Hematopoietic multipotent progenitor cell treated with erythropoietin and hydrocortisone succinate and interleukin-3 and kit ligand, for 4 days (in vitro differentiated cells): ENCODE measurements at regions not wholly inside any gene's neighbourhood (a gene's known extent, or its start where the extent isn't known, plus 50 kb on each side); places are given as distances from the start of the nearest gene placed in this dataset.
A peak's percentile ranks its signal among the peaks of the same experiment; 100 is the strongest.

Experiments used
- DNase-seq: peaks from one replicate; pipeline ENCODE4 v3.0.0-alpha.2; 2015

- DNase-seq = no peak
Observed at GRCh38 chr1:163761898-163762297, 440.1 kb downstream of the NUF2 start.

- peak; percentile 1 for DNase-seq
Observed at GRCh38 chr1:163766257-163766918, 444.6 kb downstream of the NUF2 start.

- no peak for DNase-seq
Observed at GRCh38 chr1:163768576-163768975, 446.8 kb downstream of the NUF2 start.

GRCh38 chr1:163770265-163770664, 448.5 kb downstream of the NUF2 start:
- DNase-seq = no peak

GRCh38 chr1:163771637-163772036, 449.9 kb downstream of the NUF2 start:
- no peak for DNase-seq

- DNase-seq = no peak
Observed at GRCh38 chr1:163772246-163772645, 450.5 kb downstream of the NUF2 start.

- DNase-seq = no peak
Observed at GRCh38 chr1:163773396-163773795, 451.6 kb downstream of the NUF2 start.

- DNase-seq = no peak
Observed at GRCh38 chr1:163774401-163774945, 452.7 kb downstream of the NUF2 start.

GRCh38 chr1:163774978-163775620, 453.3 kb downstream of the NUF2 start:
- no peak for DNase-seq

- no peak for DNase-seq
Observed at GRCh38 chr1:163777205-163777604, 455.5 kb downstream of the NUF2 start.

GRCh38 chr1:163781146-163781545, 459.4 kb downstream of the NUF2 start:
- DNase-seq = no peak

- DNase-seq = no peak
Observed at GRCh38 chr1:163785868-163786405, 464.2 kb downstream of the NUF2 start.

- DNase-seq = no peak
Observed at GRCh38 chr1:163789911-163790310, 468.2 kb downstream of the NUF2 start.

- DNase-seq = no peak
Observed at GRCh38 chr1:163794551-163794950, 472.8 kb downstream of the NUF2 start.

- DNase-seq = no peak
Observed at GRCh38 chr1:163796394-163796821, 474.7 kb downstream of the NUF2 start.

- DNase-seq = no peak
Observed at GRCh38 chr1:163797816-163798215, 476.1 kb downstream of the NUF2 start.

- DNase-seq = no peak
Observed at GRCh38 chr1:163799190-163799805, 477.5 kb downstream of the NUF2 start.

- no peak for DNase-seq
Observed at GRCh38 chr1:163807331-163808049, 485.7 kb downstream of the NUF2 start.

GRCh38 chr1:163813251-163813650, 491.5 kb downstream of the NUF2 start:
- no peak for DNase-seq

- no peak for DNase-seq
Observed at GRCh38 chr1:163820226-163820625, 498.5 kb downstream of the NUF2 start.

- DNase-seq = peak; percentile 20
Observed at GRCh38 chr1:163820766-163821165, 499.0 kb downstream of the NUF2 start.

GRCh38 chr1:163821679-163822078, 499.9 kb downstream of the NUF2 start:
- no peak for DNase-seq

GRCh38 chr1:163823017-163823416, 501.3 kb downstream of the NUF2 start:
- no peak for DNase-seq
